CD8-positive, alpha-beta memory T cell (primary cell): ENCODE measurements at regions not wholly inside any gene's neighbourhood (a gene's known extent, or its start where the extent isn't known, plus 50 kb on each side); places are given as distances from the start of the nearest gene placed in this dataset.

ENCODE experiments used
- CTCF ChIA-PET: fragments of 350-600 bp; sonication (Branson Sonifier 250); formaldehyde crosslinking; loops from one replicate; lab custom pipeline; 2021; ENCODE audit warnings: antibody characterized with exemption; lab: Charles Lee
- POLR2A ChIA-PET: fragments of 350-600 bp; sonication (Branson Sonifier 250); formaldehyde crosslinking; loops from one replicate; lab custom pipeline; 2021; ENCODE audit warnings: antibody characterized with exemption; lab: Charles Lee
- DNase-seq, 5 donors: peaks; one replicate each; pipeline versions ENCODE4 v3.0.0 to v3.0.0-alpha.2; 2020 to 2022; ENCODE audit warnings: mixed read lengths in 1 of 5
- H3K27ac ChIP-seq: one replicate; pipeline ENCODE4 v1.7.0; 2013; ENCODE audit warnings: low read depth, mild to moderate bottlenecking, low read length, moderate library complexity
- H3K27me3 ChIP-seq: 2 replicates; pipeline ENCODE4 v1.7.0; 2013; ENCODE audit warnings: low read length, mild to moderate bottlenecking; ENCODE audit not compliant: insufficient read depth, poor library complexity, severe bottlenecking
- H3K36me3 ChIP-seq: 2 replicates; pipeline ENCODE4 v1.7.0; 2013; ENCODE audit warnings: mild to moderate bottlenecking, low read length, moderate library complexity; ENCODE audit not compliant: insufficient read depth
- H3K4me1 ChIP-seq: 2 replicates; pipeline ENCODE4 v1.7.0; 2013; ENCODE audit warnings: mild to moderate bottlenecking, low read length, moderate library complexity; ENCODE audit not compliant: insufficient read depth
- H3K4me3 ChIP-seq: 2 replicates; pipeline ENCODE4 v1.7.0; 2013; ENCODE audit warnings: mild to moderate bottlenecking, low read length
- H3K9me3 ChIP-seq: 2 replicates; pipeline ENCODE4 v1.7.0; 2013; ENCODE audit warnings: mild to moderate bottlenecking, low read length
- H3K27ac Mint-ChIP-seq, 8 donors: one replicate each; pipeline ENCODE4 v1.8.0; 2020 to 2021; ENCODE audit warnings: mixed read lengths in 8 of 8, mild to moderate bottlenecking in 6 of 8, inconsistent platforms in 3 of 8, moderate library complexity in 3 of 8
- H3K27me3 Mint-ChIP-seq, 2 donors: one replicate each; pipeline ENCODE4 v1.8.0; 2020 to 2021; ENCODE audit warnings: mixed read lengths in 2 of 2, mild to moderate bottlenecking in 1 of 2, moderate library complexity in 1 of 2
- H3K36me3 Mint-ChIP-seq, 3 donors: one replicate each; pipeline ENCODE4 v1.8.0; 2020 to 2021; ENCODE audit warnings: mixed read lengths in 3 of 3, inconsistent platforms in 1 of 3, mild to moderate bottlenecking in 1 of 3
- H3K4me1 Mint-ChIP-seq, 3 donors: one replicate each; pipeline ENCODE4 v1.8.0; 2020 to 2021; ENCODE audit warnings: mixed read lengths in 3 of 3, inconsistent platforms in 1 of 3, mild to moderate bottlenecking in 1 of 3
- H3K4me3 Mint-ChIP-seq, 7 donors: one replicate each; pipeline ENCODE4 v1.8.0; 2020 to 2021; ENCODE audit warnings: mixed read lengths in 7 of 7, mild to moderate bottlenecking in 6 of 7, moderate library complexity in 4 of 7, inconsistent platforms in 2 of 7
- H3K9me3 Mint-ChIP-seq, 5 donors: one replicate each; pipeline ENCODE4 v1.8.0; 2020 to 2022; ENCODE audit warnings: mixed read lengths in 5 of 5, mild to moderate bottlenecking in 3 of 5, moderate library complexity in 2 of 5, inconsistent platforms in 1 of 5

GRCh38 chr3:163138258-163138657 is 1641.7 kb downstream of the OTOL1 start:
- ChIA-PET POLR2A (no interaction called here), CTCF (no interaction called here)
- no peak for DNase-seq
- H3K4me3 Mint-ChIP-seq = no peak overlapping the region
- Histone ChIP-seq H3K4me3 (no peak overlapping the region), H3K27me3 (no peaks in the 10 kb centered on the region), H3K36me3 (no peaks in the 10 kb centered on the region), H3K27ac (no peak overlapping the region), H3K4me1 (no peaks in the 10 kb centered on the region), H3K9me3 (no peaks in the 10 kb centered on the region)
- peaks cover 2 to 22% (median 9%) of the 10 kb centered on the region in 5 donors for H3K9me3 Mint-ChIP-seq
- H3K27ac Mint-ChIP-seq = no peak overlapping the region
- no peaks in the 10 kb centered on the region for H3K27me3 Mint-ChIP-seq
- H3K36me3 Mint-ChIP-seq = no peaks in the 10 kb centered on the region
- H3K4me1 Mint-ChIP-seq = no peaks in the 10 kb centered on the region

GRCh38 chr3:163132111-163132510 is 1635.5 kb downstream of the OTOL1 start:
- no peak overlapping the region for H3K4me3 Mint-ChIP-seq
- H3K27ac Mint-ChIP-seq = no peak overlapping the region
- H3K9me3 Mint-ChIP-seq = peaks cover 8 to 23% (median 9%) of the 10 kb centered on the region in 5 donors
- Histone ChIP-seq H3K4me1 (no peaks in the 10 kb centered on the region), H3K27me3 (no peaks in the 10 kb centered on the region), H3K27ac (no peak overlapping the region), H3K36me3 (no peaks in the 10 kb centered on the region), H3K4me3 (no peak overlapping the region), H3K9me3 (peaks cover 5% of the 10 kb centered on the region)
- CTCF ChIA-PET = no interaction called here
- no peaks in the 10 kb centered on the region for H3K27me3 Mint-ChIP-seq
- no peaks in the 10 kb centered on the region for H3K36me3 Mint-ChIP-seq
- DNase-seq = no peak
- POLR2A ChIA-PET = no interaction called here
- H3K4me1 Mint-ChIP-seq = no peaks in the 10 kb centered on the region

GRCh38 chr3:163129287-163129686 is 1632.7 kb downstream of the OTOL1 start:
- Mint-ChIP-seq H3K4me3 (no peak overlapping the region), H3K27ac (no peak overlapping the region), H3K36me3 (no peaks in the 10 kb centered on the region), H3K4me1 (no peaks in the 10 kb centered on the region), H3K9me3 (peaks cover 15 to 31% (median 26%) of the 10 kb centered on the region in 5 donors), H3K27me3 (no peaks in the 10 kb centered on the region)
- H3K27me3 ChIP-seq = no peaks in the 10 kb centered on the region
- H3K36me3 ChIP-seq = no peaks in the 10 kb centered on the region
- H3K9me3 ChIP-seq = peaks cover 5% of the 10 kb centered on the region
- ChIA-PET POLR2A (no interaction called here), CTCF (no interaction called here)
- H3K4me3 ChIP-seq = no peak overlapping the region
- H3K27ac ChIP-seq = no peak overlapping the region
- no peaks in the 10 kb centered on the region for H3K4me1 ChIP-seq
- no peak for DNase-seq

- no peak overlapping the region for H3K4me3 Mint-ChIP-seq
- H3K27me3 Mint-ChIP-seq = no peaks in the 10 kb centered on the region
- H3K4me1 Mint-ChIP-seq = no peaks in the 10 kb centered on the region
- CTCF ChIA-PET = no interaction called here
- peaks cover 5% of the 10 kb centered on the region for H3K9me3 ChIP-seq
- no peaks in the 10 kb centered on the region for H3K4me1 ChIP-seq
- no peaks in the 10 kb centered on the region for H3K36me3 ChIP-seq
- peaks cover 13 to 39% (median 25%) of the 10 kb centered on the region in 5 donors for H3K9me3 Mint-ChIP-seq
- no peak overlapping the region for H3K4me3 ChIP-seq
- no peaks in the 10 kb centered on the region for H3K27me3 ChIP-seq
- H3K36me3 Mint-ChIP-seq = no peaks in the 10 kb centered on the region
- DNase-seq = no peak
- POLR2A ChIA-PET = no interaction called here
- H3K27ac Mint-ChIP-seq = no peak overlapping the region
- H3K27ac ChIP-seq = no peak overlapping the region
These were observed 1629.5 kb downstream of the OTOL1 start for GRCh38 chr3:163126115-163126514.
